ENCODE measurements at regions not wholly inside any gene's neighbourhood (a gene's known extent, or its start where the extent isn't known, plus 50 kb on each side); places are given as distances from the start of the nearest gene placed in this dataset.

DNA sequence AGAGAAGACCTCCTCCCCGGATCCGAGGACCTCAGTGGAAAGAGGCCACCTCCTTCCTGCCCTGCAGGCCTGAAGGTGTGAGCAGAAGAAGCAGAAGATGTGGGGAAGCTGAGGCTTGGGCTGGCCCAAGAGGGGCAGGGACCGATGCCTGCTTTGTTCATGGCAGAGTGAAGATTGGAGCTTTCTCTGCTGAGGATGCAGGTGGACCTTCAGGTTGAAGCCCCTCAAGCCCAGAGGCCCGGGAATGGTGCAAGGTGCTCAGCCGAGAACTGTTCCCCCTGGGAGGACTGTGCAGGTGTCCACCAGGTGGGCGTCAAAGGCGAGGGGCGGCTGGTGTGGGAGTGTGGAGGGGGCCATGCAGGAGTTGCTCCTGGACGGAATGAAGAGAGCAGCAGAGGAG, 277.9 kb upstream of the IRX2 start:
- H3K4me3 ChIP-seq (ENCODE audit: low read depth, low read length), result no peak overlapping the region
- TF ChIP-seq, protein P1, sequence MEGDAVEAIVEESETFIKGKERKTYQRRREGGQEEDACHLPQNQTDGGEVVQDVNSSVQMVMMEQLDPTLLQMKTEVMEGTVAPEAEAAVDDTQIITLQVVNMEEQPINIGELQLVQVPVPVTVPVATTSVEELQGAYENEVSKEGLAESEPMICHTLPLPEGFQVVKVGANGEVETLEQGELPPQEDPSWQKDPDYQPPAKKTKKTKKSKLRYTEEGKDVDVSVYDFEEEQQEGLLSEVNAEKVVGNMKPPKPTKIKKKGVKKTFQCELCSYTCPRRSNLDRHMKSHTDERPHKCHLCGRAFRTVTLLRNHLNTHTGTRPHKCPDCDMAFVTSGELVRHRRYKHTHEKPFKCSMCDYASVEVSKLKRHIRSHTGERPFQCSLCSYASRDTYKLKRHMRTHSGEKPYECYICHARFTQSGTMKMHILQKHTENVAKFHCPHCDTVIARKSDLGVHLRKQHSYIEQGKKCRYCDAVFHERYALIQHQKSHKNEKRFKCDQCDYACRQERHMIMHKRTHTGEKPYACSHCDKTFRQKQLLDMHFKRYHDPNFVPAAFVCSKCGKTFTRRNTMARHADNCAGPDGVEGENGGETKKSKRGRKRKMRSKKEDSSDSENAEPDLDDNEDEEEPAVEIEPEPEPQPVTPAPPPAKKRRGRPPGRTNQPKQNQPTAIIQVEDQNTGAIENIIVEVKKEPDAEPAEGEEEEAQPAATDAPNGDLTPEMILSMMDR (IDR thresholded peaks at IDR 0.05; ENCODE audit: low read depth, low read length), result no peak
- in situ Hi-C loops (cut with HindIII; ENCODE audit: low sequenced_read_pairs), result no loop called here
- no peak for DNase-seq (ENCODE audit: low read depth, low spot score)

DNA sequence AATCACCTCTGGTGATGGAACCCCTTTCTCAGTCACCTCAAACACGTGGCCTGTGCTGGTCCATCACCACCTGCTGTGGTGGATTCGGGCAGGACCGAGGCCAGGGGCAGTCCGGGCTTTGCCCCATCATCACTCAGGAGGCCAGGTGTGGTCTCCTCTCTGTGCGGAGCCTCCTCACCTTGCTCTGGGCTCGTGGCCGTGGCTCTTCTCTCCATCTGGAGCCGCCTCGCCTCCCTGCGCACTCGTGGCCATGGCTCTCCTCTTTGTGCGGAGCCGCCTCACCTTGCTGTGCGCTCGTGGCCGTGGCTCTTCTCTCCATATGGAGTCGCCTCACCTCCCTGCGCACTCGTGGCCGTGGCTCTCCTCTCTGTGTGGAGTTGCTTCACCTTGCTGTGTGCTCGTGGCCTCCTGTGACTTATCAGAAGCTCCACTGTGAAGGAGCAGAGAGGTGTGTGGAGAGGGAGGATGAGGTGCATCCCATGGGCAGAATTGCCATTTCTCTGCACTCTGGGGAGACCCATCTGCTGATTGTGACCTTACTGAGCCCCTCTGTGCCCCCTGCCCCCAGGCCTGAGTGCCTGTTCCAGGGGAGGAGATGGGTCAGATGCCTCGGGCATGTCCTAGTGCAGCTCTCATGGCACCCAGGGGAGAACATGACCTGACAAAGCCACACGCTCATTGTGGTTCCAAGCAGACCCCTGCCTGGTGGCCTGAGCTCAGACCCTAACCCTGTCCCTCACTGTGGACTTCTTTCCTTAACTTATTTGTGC, 276.6 kb upstream of the IRX2 start:
- in situ Hi-C loops (cut with HindIII; ENCODE audit: low sequenced_read_pairs), result no loop called here
- no peak for DNase-seq (ENCODE audit: low read depth, low spot score)
- no peak overlapping the region for H3K4me3 ChIP-seq (ENCODE audit: low read depth, low read length)
- TF ChIP-seq, protein P1 (IDR thresholded peaks at IDR 0.05; ENCODE audit: low read depth, low read length), result no peak

DNA sequence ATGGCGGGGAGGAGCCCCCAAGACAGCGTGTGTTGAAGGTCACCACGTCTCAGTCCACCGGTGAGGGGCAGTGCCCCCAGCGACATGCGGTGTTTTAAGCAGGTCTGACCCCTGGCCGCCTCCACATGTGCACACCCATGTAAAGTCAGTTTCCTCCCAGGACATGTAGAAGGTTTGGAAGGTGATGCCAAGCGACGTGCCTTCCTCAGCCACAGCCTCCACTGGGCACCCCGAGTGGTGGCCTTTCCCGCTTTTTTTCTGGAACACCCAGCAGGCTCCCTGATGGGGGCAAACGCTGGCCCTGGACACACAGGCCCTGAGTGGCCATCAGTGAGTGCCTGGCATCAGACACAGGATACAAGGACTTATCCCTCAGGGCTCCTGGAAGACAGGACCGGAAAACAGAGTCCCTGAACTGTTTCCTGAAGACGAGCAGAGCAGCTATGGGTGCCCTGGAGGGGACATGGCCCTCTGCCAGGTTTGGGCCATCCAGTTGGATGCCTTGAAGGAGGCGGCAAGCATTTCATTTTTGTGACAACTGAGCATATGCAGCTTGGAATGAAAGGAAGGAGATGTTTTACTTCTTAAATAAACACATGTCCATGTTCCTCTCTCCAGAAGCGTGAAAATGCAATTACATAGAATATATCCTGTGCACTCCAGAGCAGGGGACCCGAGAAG, 275.8 kb upstream of the IRX2 start:
- TF ChIP-seq, protein P1 (IDR thresholded peaks at IDR 0.05; ENCODE audit: low read depth, low read length), result no peak
- in situ Hi-C loops (cut with HindIII; ENCODE audit: low sequenced_read_pairs), result no loop called here
- no peak for DNase-seq (ENCODE audit: low read depth, low spot score)
- H3K4me3 ChIP-seq (ENCODE audit: low read depth, low read length), result no peak overlapping the region

DNA sequence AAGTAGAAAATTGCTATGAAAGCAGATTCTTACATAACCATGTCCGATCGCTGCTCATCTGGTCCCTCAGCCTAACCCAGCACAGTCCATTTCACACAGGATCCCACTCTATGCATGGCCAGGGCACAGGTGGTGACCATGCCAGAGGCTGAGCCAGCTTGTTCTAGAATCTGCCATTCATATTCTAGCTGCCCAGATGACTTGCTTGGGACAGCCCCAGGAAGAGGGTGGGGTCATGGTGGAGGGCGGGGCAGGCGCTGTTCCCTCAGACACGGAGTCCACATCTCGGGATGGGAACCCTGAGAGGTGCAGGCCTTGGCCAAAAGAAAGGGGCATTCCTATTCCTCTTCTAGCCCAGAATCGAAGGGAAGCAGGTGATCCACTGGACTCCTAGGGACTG, 275.2 kb upstream of the IRX2 start:
- in situ Hi-C loops (cut with HindIII; ENCODE audit: low sequenced_read_pairs), result no loop called here
- DNase-seq (ENCODE audit: low read depth, low spot score), result no peak
- TF ChIP-seq, protein P1 (IDR thresholded peaks at IDR 0.05; ENCODE audit: low read depth, low read length), result no peak
- no peak overlapping the region for H3K4me3 ChIP-seq (ENCODE audit: low read depth, low read length)

DNA sequence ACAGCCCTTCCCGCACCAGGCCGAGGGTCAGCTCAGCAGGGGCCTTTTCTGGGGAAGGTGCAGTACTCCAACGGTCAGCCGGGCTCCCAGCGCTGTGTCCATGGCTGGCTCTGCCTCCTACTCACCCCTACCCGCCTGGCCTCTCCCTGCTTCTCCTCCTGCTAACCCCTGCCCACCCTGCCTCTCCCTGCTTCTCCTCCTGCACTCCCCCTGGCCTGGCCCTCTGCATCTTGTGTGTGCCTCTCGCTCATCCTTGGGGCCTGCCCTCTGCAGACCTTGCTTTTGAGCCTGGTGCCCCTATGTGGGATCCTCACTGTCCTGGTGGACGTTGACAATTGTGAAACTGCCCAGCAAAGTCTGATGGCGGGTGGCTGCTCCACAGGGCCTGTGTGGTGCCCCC, 274.6 kb upstream of the IRX2 start:
- in situ Hi-C loops (cut with HindIII; ENCODE audit: low sequenced_read_pairs), result no loop called here
- DNase-seq (ENCODE audit: low read depth, low spot score), result no peak
- no peak overlapping the region for H3K4me3 ChIP-seq (ENCODE audit: low read depth, low read length)
- TF ChIP-seq, protein P1 (IDR thresholded peaks at IDR 0.05; ENCODE audit: low read depth, low read length), result no peak

DNA sequence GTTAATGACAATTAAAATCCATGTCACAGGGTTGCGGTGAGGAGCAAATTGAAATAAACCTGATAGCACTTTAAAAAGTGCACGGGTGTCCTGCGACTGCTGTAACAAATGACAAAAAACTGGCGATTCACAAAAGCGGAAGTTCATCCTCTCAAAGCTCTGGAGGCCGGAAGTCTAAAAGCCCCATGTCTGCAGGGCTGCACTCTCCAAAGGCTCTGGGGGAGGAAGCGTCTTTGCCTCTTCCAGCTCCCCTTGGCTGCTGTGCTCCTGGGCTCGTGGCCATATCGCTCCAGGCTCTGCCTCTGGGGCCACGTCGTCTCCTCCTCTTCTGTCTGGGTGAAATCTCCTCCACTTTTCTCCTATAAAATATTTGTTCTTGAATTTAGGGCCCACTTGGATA, 273.9 kb upstream of the IRX2 start:
- TF ChIP-seq, protein P1 (IDR thresholded peaks at IDR 0.05; ENCODE audit: low read depth, low read length), result no peak
- in situ Hi-C loops (cut with HindIII; ENCODE audit: low sequenced_read_pairs), result no loop called here
- H3K4me3 ChIP-seq (ENCODE audit: low read depth, low read length), result no peak overlapping the region
- no peak for DNase-seq (ENCODE audit: low read depth, low spot score)

Measured in astrocyte of the spinal cord (primary cell).